ENCODE measurements at regions not wholly inside any gene's neighbourhood (a gene's known extent, or its start where the extent isn't known, plus 50 kb on each side); places are given as distances from the start of the nearest gene placed in this dataset.
"Not testable (repeated sequence)": the region's sequence is repeated elsewhere in the genome, so short reads cannot be mapped to it uniquely, and the experiment has no call there.

DNA sequence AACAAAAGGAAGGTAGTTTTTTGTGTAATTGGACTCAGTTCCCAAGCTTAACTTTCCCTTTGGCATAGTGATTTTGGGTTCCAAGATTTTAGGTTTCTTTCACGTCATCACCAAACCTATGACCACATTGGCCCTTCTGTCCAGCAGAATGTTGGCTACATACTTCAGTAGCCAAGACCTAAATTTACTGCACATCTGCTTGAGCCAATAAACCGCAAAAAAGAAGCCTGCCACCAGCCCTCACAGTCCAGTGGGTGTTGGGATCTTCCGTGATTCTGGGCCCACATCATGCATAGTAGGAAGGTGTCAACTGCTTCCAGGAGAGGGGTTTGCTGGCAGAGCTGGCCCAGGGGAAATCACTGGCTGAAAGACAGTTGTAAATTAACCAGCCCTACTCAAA, 57.6 kb upstream of the LIPC start:
- Mint-ChIP-seq H3K4me3 (no peak overlapping the region), H3K4me1 (ENCODE audit: low read depth) (peaks cover 8% of the 10 kb centered on the region), H3K36me3 (ENCODE audit: low read depth) (no peaks in the 10 kb centered on the region), H3K27ac (no peak overlapping the region), H3K9me3 (peaks cover 2% of the 10 kb centered on the region), H3K27me3 (no peaks in the 10 kb centered on the region)
- Histone ChIP-seq H3K4me1 (ENCODE audit: insufficient read depth, low read length) (no peaks in the 10 kb centered on the region), H3K4me3 (ENCODE audit: low read length) (no peak overlapping the region), H3K9me3 (ENCODE audit: control insufficient read depth in 1 of 2, insufficient read depth in 1 of 2, low read length in 2 of 2) (peaks cover 0 to 7% of the 10 kb centered on the region in 2 experiments), H3K27me3 (ENCODE audit: control insufficient read depth in 1 of 2, insufficient read depth in 2 of 2, low read length in 2 of 2) (peaks cover 0 to 5% of the 10 kb centered on the region in 2 experiments), H3K36me3 (ENCODE audit: insufficient read depth, low read length) (no peaks in the 10 kb centered on the region), H3K27ac (ENCODE audit: low read depth in 1 of 2, low read length in 2 of 2) (no peak overlapping the region)
- TF ChIP-seq, protein P1, sequence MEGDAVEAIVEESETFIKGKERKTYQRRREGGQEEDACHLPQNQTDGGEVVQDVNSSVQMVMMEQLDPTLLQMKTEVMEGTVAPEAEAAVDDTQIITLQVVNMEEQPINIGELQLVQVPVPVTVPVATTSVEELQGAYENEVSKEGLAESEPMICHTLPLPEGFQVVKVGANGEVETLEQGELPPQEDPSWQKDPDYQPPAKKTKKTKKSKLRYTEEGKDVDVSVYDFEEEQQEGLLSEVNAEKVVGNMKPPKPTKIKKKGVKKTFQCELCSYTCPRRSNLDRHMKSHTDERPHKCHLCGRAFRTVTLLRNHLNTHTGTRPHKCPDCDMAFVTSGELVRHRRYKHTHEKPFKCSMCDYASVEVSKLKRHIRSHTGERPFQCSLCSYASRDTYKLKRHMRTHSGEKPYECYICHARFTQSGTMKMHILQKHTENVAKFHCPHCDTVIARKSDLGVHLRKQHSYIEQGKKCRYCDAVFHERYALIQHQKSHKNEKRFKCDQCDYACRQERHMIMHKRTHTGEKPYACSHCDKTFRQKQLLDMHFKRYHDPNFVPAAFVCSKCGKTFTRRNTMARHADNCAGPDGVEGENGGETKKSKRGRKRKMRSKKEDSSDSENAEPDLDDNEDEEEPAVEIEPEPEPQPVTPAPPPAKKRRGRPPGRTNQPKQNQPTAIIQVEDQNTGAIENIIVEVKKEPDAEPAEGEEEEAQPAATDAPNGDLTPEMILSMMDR (IDR thresholded peaks at IDR 0.05), result no peak
- intact Hi-C loops (cut with DNase I, micrococcal nuclease), result no loop called here
- ATAC-seq (ENCODE audit: poor library complexity), result no peak
- CTCF ChIA-PET, result no interaction called here
- POLR2A ChIA-PET, result no interaction called here
- no peak for DNase-seq

DNA sequence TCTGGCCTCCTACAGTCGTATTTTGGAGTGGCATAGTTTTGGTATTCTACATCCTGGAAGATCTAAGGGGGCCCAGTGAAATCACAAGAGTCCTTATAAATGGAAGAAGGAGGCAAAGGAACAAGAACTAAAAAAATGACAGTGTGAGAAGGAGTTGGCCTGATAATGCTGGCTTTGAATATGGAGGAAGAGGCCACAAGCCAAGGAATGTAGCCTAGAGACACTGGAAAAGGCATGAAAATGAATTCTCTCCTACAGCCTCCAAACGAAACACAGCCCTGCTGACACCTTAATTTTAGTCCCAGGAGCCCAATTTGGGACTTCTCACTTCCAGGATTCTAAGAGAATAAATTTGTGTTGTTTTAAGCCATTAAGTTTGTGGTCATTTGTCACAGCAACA, 54.6 kb upstream of the LIPC start:
- Histone ChIP-seq H3K36me3 (ENCODE audit: insufficient read depth, low read length) (no peaks in the 10 kb centered on the region), H3K4me3 (ENCODE audit: low read length) (no peak overlapping the region), H3K27ac (ENCODE audit: low read depth in 1 of 2, low read length in 2 of 2) (no peak overlapping the region), H3K27me3 (ENCODE audit: control insufficient read depth in 1 of 2, insufficient read depth in 2 of 2, low read length in 2 of 2) (peaks cover 0 to 5% of the 10 kb centered on the region in 2 experiments), H3K9me3 (ENCODE audit: control insufficient read depth in 1 of 2, insufficient read depth in 1 of 2, low read length in 2 of 2) (no peaks in the 10 kb centered on the region), H3K4me1 (ENCODE audit: insufficient read depth, low read length) (no peaks in the 10 kb centered on the region)
- intact Hi-C loops (cut with DNase I, micrococcal nuclease), result no loop called here
- Mint-ChIP-seq H3K27ac (no peak overlapping the region), H3K36me3 (ENCODE audit: low read depth) (no peaks in the 10 kb centered on the region), H3K27me3 (no peaks in the 10 kb centered on the region), H3K9me3 (peaks cover 2% of the 10 kb centered on the region), H3K4me1 (ENCODE audit: low read depth) (no peaks in the 10 kb centered on the region), H3K4me3 (no peak overlapping the region)
- ATAC-seq (ENCODE audit: poor library complexity), result no peak
- no peak for DNase-seq
- ChIA-PET CTCF (no interaction called here), POLR2A (no interaction called here)
- TF ChIP-seq, protein P1 (IDR thresholded peaks at IDR 0.05), result no peak

DNA sequence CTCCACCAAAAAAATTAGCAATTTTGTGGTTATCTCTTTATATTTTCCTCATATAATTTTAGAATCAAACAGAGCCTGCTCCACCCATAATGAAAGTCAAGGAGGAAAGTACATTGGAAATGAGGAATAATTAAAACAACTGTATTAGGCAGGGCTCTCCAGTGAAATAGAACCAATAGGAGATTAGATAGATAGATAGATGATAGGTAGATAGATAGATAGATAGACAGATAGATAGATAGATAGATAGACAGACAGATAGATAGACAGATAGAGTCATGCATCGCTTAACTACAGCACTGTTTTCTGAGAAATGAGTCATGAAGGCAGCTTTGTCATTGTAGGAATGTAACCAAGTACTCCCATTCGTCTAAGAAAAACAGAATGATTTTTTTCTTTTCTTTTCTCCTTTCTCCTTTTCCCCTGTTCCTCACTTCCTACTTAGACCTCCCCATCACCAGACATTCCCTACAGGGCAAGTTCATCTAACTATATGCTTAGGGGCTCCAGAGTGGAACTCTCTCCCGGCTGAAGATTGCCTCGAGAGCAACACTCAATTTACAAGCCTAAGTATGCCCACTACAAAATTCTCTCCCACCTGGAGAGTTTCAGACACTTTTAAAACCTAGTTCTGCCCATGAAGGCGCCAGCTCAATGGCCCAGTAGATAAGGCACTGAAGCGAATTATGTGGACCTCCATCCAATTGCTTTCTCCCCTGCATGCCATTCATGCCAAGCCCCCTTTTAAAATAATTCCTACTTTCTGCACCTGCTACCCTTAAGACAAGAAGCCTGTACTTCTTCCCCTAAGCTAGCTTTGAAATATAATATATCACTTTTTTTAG, 53.3 kb upstream of the LIPC start:
- Mint-ChIP-seq H3K4me1 (ENCODE audit: low read depth) (no peaks in the 10 kb centered on the region), H3K36me3 (ENCODE audit: low read depth) (no peaks in the 10 kb centered on the region), H3K4me3 (no peak overlapping the region), H3K9me3 (peaks cover 2% of the 10 kb centered on the region), H3K27me3 (no peaks in the 10 kb centered on the region), H3K27ac (no peak overlapping the region)
- TF ChIP-seq, protein P1 (IDR thresholded peaks at IDR 0.05), result no peak
- no peaks in the 10 kb centered on the region for H3K4me1 ChIP-seq (ENCODE audit: insufficient read depth, low read length)
- H3K4me3 ChIP-seq (ENCODE audit: low read length), result no peak overlapping the region
- CTCF ChIA-PET, result no interaction called here
- H3K36me3 ChIP-seq (ENCODE audit: insufficient read depth, low read length), result no peaks in the 10 kb centered on the region
- POLR2A ChIA-PET, result no interaction called here
- H3K9me3 ChIP-seq (ENCODE audit: control insufficient read depth in 1 of 2, insufficient read depth in 1 of 2, low read length in 2 of 2), result no peaks in the 10 kb centered on the region
- H3K27me3 ChIP-seq (ENCODE audit: control insufficient read depth in 1 of 2, insufficient read depth in 2 of 2, low read length in 2 of 2), result peaks cover 0 to 5% of the 10 kb centered on the region in 2 experiments
- DNase-seq, result no peak
- intact Hi-C loops (cut with DNase I, micrococcal nuclease), result no loop called here
- ATAC-seq (ENCODE audit: poor library complexity), result no peak
- no peak overlapping the region for H3K27ac ChIP-seq (ENCODE audit: low read depth in 1 of 2, low read length in 2 of 2)

DNA sequence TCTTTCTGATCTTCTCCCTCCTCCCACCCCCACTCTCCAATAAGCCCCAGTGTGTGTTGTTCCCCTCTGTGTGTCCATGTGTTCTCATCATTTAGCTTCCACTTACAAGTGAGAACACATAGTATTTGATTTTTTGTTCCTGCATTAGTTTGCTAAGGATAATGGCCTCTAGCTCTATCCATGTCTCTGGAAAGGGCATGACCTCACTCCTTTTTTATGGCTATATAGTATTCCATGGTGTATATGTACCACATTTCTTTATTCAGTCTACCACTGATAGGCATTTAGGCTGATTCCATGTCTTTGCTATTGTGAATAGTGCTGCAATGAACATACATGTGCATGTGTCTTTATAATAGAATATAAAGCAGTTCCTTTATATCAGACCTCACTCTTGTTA, 52.3 kb upstream of the LIPC start:
- H3K27ac ChIP-seq (ENCODE audit: low read depth in 1 of 2, low read length in 2 of 2); H3K27me3 Mint-ChIP-seq; H3K9me3 Mint-ChIP-seq; CTCF ChIA-PET; intact Hi-C loops (cut with DNase I, micrococcal nuclease); H3K9me3 ChIP-seq (ENCODE audit: control insufficient read depth in 1 of 2, insufficient read depth in 1 of 2, low read length in 2 of 2); H3K4me1 ChIP-seq (ENCODE audit: insufficient read depth, low read length); H3K27me3 ChIP-seq (ENCODE audit: control insufficient read depth in 1 of 2, insufficient read depth in 2 of 2, low read length in 2 of 2); DNase-seq; POLR2A ChIA-PET; ATAC-seq (ENCODE audit: poor library complexity); H3K4me1 Mint-ChIP-seq (ENCODE audit: low read depth); H3K4me3 ChIP-seq (ENCODE audit: low read length); H3K4me3 Mint-ChIP-seq; H3K36me3 Mint-ChIP-seq (ENCODE audit: low read depth); H3K36me3 ChIP-seq (ENCODE audit: insufficient read depth, low read length); H3K27ac Mint-ChIP-seq: not testable (repeated sequence)

Measured in CD4-positive, alpha-beta T cell (primary cell).